ENCODE measurements at regions not wholly inside any gene's neighbourhood (a gene's known extent, or its start where the extent isn't known, plus 50 kb on each side); places are given as distances from the start of the nearest gene placed in this dataset.
"Not testable (repeated sequence)": the region's sequence is repeated elsewhere in the genome, so short reads cannot be mapped to it uniquely, and the experiment has no call there.

GRCh38 chr1:30569384-30569783, 154.0 kb downstream of the MATN1 start:
- H3K9me3 ChIP-seq = no peaks in the 10 kb centered on the region
- no peak for ATAC-seq
- no peak overlapping the region for H3K27ac ChIP-seq
- no peaks in the 10 kb centered on the region for H3K4me1 ChIP-seq
- no peak overlapping the region for H3K4me3 ChIP-seq
- H3K27me3 ChIP-seq = peaks cover 29% of the 10 kb centered on the region
- WGBS, 2 donors (ENCODE audit: low coverage in 1 of 2) = 57 to 82% methylated on average over 3 of the region's 3 CpGs
- TF ChIP-seq POLR2A (IDR thresholded peaks at IDR 0.05) = no peak
- TF ChIP-seq EP300 (IDR thresholded peaks at IDR 0.05) = no peak
- no peak for TF ChIP-seq POLR2AphosphoS5 (IDR thresholded peaks at IDR 0.05)
- no peaks in the 10 kb centered on the region for H3K36me3 ChIP-seq

GRCh38 chr1:30562559-30562958, 160.8 kb downstream of the MATN1 start:
- Histone ChIP-seq H3K27me3 (no peaks in the 10 kb centered on the region), H3K36me3 (no peaks in the 10 kb centered on the region), H3K4me1 (no peaks in the 10 kb centered on the region), H3K9me3 (peaks cover 0 to 45% (median 0%) of the 10 kb centered on the region in 3 donors), H3K27ac (no peak overlapping the region), H3K4me3 (no peak overlapping the region)
- TF ChIP-seq, protein P1, sequence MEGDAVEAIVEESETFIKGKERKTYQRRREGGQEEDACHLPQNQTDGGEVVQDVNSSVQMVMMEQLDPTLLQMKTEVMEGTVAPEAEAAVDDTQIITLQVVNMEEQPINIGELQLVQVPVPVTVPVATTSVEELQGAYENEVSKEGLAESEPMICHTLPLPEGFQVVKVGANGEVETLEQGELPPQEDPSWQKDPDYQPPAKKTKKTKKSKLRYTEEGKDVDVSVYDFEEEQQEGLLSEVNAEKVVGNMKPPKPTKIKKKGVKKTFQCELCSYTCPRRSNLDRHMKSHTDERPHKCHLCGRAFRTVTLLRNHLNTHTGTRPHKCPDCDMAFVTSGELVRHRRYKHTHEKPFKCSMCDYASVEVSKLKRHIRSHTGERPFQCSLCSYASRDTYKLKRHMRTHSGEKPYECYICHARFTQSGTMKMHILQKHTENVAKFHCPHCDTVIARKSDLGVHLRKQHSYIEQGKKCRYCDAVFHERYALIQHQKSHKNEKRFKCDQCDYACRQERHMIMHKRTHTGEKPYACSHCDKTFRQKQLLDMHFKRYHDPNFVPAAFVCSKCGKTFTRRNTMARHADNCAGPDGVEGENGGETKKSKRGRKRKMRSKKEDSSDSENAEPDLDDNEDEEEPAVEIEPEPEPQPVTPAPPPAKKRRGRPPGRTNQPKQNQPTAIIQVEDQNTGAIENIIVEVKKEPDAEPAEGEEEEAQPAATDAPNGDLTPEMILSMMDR (IDR thresholded peaks at IDR 0.05) = no peak
- TF ChIP-seq POLR2A (IDR thresholded peaks at IDR 0.05) (no peak), POLR2AphosphoS5 (IDR thresholded peaks at IDR 0.05) (no peak), EP300 (IDR thresholded peaks at IDR 0.05) (no peak)
- ATAC-seq = no peak

GRCh38 chr1:30551603-30552002, 171.8 kb downstream of the MATN1 start:
- ATAC-seq = no peak
- Histone ChIP-seq H3K27ac (no peak overlapping the region), H3K36me3 (no peaks in the 10 kb centered on the region), H3K27me3 (peaks cover 15% of the 10 kb centered on the region), H3K9me3 (peaks cover 0 to 4% (median 0%) of the 10 kb centered on the region in 3 donors), H3K4me1 (no peaks in the 10 kb centered on the region), H3K4me3 (no peak overlapping the region)
- no CpG with 5 or more reads among the region's 8 CpGs for WGBS, 2 donors (ENCODE audit: low coverage in 1 of 2)
- TF ChIP-seq POLR2A (IDR thresholded peaks at IDR 0.05) = no peak
- TF ChIP-seq, protein P1 (IDR thresholded peaks at IDR 0.05) = no peak
- TF ChIP-seq POLR2AphosphoS5 (IDR thresholded peaks at IDR 0.05) = no peak
- TF ChIP-seq EP300 (IDR thresholded peaks at IDR 0.05) = no peak

GRCh38 chr1:30550365-30551220, 172.8 kb downstream of the MATN1 start:
- Histone ChIP-seq H3K27ac (no peak overlapping the region), H3K4me3 (no peak overlapping the region), H3K4me1 (no peaks in the 10 kb centered on the region), H3K36me3 (no peaks in the 10 kb centered on the region), H3K27me3 (peaks cover 12% of the 10 kb centered on the region), H3K9me3 (no peaks in the 10 kb centered on the region)
- no CpG with 5 or more reads among the region's 11 CpGs for WGBS, 2 donors (ENCODE audit: low coverage in 1 of 2)
- TF ChIP-seq POLR2A (IDR thresholded peaks at IDR 0.05) (no peak), EP300 (IDR thresholded peaks at IDR 0.05) (no peak), POLR2AphosphoS5 (IDR thresholded peaks at IDR 0.05) (no peak)
- TF ChIP-seq, protein P1 (IDR thresholded peaks at IDR 0.05) = no peak
- no peak for ATAC-seq

DNA sequence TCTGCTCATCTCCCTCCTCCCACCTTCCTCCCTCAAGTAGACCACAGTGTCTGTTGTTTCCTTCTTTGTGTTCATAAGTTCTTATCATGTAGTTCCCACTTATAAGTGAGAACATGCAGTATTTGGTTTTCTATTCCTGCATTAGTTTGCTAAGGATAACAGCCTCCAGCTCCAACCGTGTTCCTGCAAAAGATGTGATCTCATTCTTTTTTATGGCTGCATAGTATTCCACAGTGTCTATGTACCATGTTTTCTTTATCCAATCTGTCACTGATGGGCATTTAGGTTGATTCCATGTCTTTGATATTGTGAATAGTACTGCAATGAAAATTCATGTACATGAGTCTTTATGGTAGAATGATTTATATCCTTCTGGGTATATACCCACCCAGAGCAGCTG, 173.5 kb downstream of the MATN1 start:
- H3K27me3 ChIP-seq = peaks cover 12% of the 10 kb centered on the region
- H3K9me3 ChIP-seq, H3K4me1 ChIP-seq, H3K27ac ChIP-seq, H3K4me3 ChIP-seq, H3K36me3 ChIP-seq, ATAC-seq: not testable (repeated sequence)
- 78 to 83% methylated on average over 1 of the region's 1 CpG for WGBS, 2 donors (ENCODE audit: low coverage in 1 of 2)

GRCh38 chr1:30548294-30548693, 175.1 kb downstream of the MATN1 start:
- no peak for ATAC-seq
- H3K4me1 ChIP-seq = no peaks in the 10 kb centered on the region
- H3K4me3 ChIP-seq = no peak overlapping the region
- H3K27me3 ChIP-seq = peaks cover 12% of the 10 kb centered on the region
- no peak overlapping the region for H3K27ac ChIP-seq
- no peaks in the 10 kb centered on the region for H3K9me3 ChIP-seq
- TF ChIP-seq, protein P1 (IDR thresholded peaks at IDR 0.05) = no peak
- TF ChIP-seq POLR2AphosphoS5 (IDR thresholded peaks at IDR 0.05) (no peak), POLR2A (IDR thresholded peaks at IDR 0.05) (no peak), EP300 (IDR thresholded peaks at IDR 0.05) (no peak)
- H3K36me3 ChIP-seq = no peaks in the 10 kb centered on the region
- 83 to 86% methylated on average over 2 of the region's 2 CpGs for WGBS, 2 donors (ENCODE audit: low coverage in 1 of 2)

- not testable (repeated sequence) for H3K4me1 ChIP-seq, ATAC-seq, H3K36me3 ChIP-seq, H3K9me3 ChIP-seq, H3K4me3 ChIP-seq, H3K27ac ChIP-seq
- WGBS, 2 donors (ENCODE audit: low coverage in 1 of 2) = 53 to 73% methylated on average over 2 of the region's 2 CpGs
- peaks cover 12% of the 10 kb centered on the region for H3K27me3 ChIP-seq
Measured at GRCh38 chr1:30547326-30547725, 176.1 kb downstream of the MATN1 start.
